ENCODE measurements at regions not wholly inside any gene's neighbourhood (a gene's known extent, or its start where the extent isn't known, plus 50 kb on each side); places are given as distances from the start of the nearest gene placed in this dataset.

DNA sequence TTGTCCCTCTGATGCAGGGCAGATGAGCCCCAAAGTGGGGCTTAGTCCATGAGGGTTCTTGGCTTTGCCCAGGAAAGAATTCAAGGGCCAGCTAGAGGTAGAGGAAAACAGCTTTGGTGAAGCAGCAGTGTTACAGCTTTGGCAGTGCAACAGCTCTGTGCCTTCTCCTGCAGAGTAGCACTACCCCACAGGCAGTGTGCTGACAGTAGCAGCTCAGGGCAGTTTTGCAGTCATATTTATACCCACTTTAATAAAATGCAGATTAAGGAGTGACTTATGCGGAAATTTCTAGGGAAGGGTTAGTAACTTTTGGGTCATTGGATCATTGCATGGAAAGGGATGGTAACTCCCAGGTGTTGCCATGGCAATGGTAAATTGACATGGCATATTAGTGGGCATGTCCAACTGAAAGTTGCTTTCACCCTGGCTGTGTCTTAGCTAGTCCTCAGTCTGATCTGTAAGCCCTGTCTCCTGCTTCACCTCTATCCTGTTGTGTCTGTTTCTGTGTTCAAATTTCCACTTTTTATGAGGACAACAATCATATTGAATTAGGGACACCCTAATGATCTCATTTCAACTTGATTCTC, 241.3 kb upstream of the C2CD4B start:
- no peak for DNase-seq (ENCODE audit: low read depth)
- TF ChIP-seq, protein P1, sequence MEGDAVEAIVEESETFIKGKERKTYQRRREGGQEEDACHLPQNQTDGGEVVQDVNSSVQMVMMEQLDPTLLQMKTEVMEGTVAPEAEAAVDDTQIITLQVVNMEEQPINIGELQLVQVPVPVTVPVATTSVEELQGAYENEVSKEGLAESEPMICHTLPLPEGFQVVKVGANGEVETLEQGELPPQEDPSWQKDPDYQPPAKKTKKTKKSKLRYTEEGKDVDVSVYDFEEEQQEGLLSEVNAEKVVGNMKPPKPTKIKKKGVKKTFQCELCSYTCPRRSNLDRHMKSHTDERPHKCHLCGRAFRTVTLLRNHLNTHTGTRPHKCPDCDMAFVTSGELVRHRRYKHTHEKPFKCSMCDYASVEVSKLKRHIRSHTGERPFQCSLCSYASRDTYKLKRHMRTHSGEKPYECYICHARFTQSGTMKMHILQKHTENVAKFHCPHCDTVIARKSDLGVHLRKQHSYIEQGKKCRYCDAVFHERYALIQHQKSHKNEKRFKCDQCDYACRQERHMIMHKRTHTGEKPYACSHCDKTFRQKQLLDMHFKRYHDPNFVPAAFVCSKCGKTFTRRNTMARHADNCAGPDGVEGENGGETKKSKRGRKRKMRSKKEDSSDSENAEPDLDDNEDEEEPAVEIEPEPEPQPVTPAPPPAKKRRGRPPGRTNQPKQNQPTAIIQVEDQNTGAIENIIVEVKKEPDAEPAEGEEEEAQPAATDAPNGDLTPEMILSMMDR (IDR thresholded peaks at IDR 0.05; ENCODE audit: insufficient read depth, low read depth, low read length, missing control alignments): no peak

DNA sequence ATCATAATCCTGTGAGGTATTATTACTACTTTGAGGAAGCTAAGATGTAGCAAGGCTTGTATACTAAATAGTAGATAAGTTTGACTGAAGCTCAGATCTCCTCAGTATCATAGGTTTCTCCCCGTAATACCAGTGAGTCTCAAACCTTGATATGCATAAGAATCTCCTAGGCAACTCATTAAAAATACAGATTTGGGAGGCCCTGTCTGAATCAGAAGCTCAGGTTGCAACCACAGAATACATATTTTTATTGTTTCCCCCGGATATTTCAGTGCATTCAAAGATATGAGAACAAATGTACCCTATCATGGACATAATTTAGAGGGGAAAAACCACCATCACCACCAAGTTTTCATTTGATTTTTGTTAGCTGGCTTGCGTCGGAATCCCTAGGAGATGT, 242.1 kb upstream of the C2CD4B start:
- TF ChIP-seq, protein P1 (IDR thresholded peaks at IDR 0.05; ENCODE audit: insufficient read depth, low read depth, low read length, missing control alignments): no peak
- no peak overlapping the region for H3K4me3 ChIP-seq (ENCODE audit: low read depth, low read length)
- DNase-seq (ENCODE audit: low read depth): no peak

More for the DNA sequence above, 241.3 kb upstream of the C2CD4B start:
- H3K4me3 ChIP-seq (ENCODE audit: low read depth, low read length): no peak overlapping the region

DNA sequence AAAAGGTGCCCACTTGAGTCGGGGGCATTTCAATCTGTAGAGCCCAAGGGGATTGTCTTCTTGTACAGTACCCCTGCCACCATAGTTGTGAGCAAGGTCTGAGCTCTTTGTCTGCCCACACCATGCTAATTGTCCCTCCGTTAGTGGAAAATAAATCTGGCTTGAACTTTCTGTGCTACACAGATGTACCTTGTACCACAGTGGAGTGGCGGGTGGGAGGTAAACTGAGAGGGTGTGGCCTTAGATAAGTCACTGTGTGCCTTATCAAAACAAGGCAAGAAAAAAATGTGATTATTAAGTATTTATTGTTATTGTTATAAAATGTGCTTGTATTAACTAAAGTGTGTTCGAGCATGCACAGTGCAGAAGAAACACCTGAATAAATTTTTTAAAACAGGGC, 242.9 kb upstream of the C2CD4B start:
- TF ChIP-seq, protein P1 (IDR thresholded peaks at IDR 0.05; ENCODE audit: insufficient read depth, low read depth, low read length, missing control alignments): no peak
- H3K4me3 ChIP-seq (ENCODE audit: low read depth, low read length): no peak overlapping the region
- DNase-seq (ENCODE audit: low read depth): no peak

DNA sequence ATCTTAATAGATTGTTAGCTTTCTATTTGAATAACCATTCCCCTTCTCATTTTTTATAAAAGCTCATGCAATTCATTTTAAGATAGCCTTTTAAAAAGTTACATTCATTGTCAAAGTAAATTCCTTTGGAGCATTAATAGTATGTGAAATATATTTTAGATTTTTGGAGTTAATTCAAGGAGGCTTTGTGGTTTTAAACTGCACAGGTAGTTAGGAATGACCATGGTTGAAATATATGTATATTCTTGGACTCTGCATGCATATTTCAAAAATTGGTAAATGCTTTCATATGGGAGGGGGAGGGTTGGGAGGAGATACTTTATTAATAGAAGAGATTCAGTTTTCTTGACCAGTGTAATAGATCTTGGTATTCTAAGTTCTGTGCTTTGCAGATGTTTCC, 244.4 kb upstream of the C2CD4B start:
- no peak overlapping the region for H3K4me3 ChIP-seq (ENCODE audit: low read depth, low read length)
- TF ChIP-seq, protein P1 (IDR thresholded peaks at IDR 0.05; ENCODE audit: insufficient read depth, low read depth, low read length, missing control alignments): no peak
- DNase-seq (ENCODE audit: low read depth): no peak

DNA sequence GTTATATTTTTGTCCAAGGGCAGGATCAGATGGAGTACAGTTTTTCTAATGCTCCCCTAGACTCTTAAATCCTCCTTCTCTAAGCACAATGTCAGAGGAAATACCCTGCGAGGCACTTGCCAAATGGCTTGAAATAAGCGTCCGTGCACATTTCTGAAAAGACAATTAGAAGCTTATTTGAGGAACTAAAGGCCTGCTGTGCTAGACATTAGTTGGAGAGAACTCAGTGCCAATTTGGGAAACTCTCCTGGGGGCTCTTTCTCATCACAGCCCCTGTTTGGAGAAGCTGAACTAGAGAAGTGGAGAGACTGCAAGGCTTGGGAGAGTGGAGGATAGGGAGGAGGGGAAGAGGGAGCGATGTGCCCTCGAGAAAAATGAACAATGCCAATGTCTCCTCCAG, 247.6 kb upstream of the C2CD4B start:
- TF ChIP-seq, protein P1 (IDR thresholded peaks at IDR 0.05; ENCODE audit: insufficient read depth, low read depth, low read length, missing control alignments): no peak
- no peak for DNase-seq (ENCODE audit: low read depth)

DNA sequence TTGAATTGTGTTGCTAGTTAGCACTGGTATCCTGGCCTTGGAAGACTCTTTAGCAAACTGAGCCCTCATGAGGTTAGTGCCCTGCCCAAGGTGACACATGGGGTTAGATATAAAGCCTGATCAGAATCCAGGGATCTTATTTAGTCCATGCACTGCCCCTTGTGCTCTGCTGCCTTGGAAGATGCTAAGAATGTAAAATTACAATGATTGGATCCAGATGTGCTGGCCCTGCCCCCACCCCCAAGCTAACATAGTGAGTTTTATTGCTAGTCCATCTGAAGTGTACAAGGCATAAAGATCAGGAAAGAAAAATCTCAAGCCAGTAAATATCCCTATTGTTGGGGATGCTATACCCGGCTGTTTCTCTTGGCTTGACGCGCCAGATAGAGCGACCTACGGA, 248.1 kb upstream of the C2CD4B start:
- DNase-seq (ENCODE audit: low read depth): no peak
- H3K4me3 ChIP-seq (ENCODE audit: low read depth, low read length): no peak overlapping the region
- TF ChIP-seq, protein P1 (IDR thresholded peaks at IDR 0.05; ENCODE audit: insufficient read depth, low read depth, low read length, missing control alignments): no peak

More for the DNA sequence above, 247.6 kb upstream of the C2CD4B start:
- H3K4me3 ChIP-seq (ENCODE audit: low read depth, low read length): no peak overlapping the region

DNA sequence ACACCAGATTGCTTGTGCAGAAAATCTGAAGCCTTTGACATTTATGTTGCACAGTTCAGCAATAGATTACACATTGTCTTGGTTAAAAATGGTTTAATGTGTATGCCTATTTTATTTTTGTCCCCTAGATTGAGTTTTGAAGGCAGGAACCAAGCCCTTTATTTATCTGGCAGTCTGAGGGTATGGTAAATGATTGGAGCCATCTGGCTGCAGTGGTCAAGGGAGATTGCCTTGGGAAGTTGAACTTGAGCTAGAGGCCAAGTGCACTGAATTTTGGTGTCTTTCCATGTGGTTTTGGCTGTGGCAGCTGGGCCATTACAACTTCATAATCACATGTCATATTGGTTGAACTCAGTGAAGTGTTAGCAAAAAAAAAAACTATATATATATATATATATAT, 248.7 kb upstream of the C2CD4B start:
- no peak for DNase-seq (ENCODE audit: low read depth)
- TF ChIP-seq, protein P1 (IDR thresholded peaks at IDR 0.05; ENCODE audit: insufficient read depth, low read depth, low read length, missing control alignments): no peak

More for the DNA sequence above, 248.7 kb upstream of the C2CD4B start:
- no peak overlapping the region for H3K4me3 ChIP-seq (ENCODE audit: low read depth, low read length)
